LNCaP clone FGC (cell line): ENCODE measurements at regions not wholly inside any gene's neighbourhood (a gene's known extent, or its start where the extent isn't known, plus 50 kb on each side); places are given as distances from the start of the nearest gene placed in this dataset.

Source experiments
- DNase-seq: peaks from one replicate; pipeline ENCODE4 v3.0.0-alpha.2; 2011; ENCODE audit warnings: low read depth
- H3K4me3 ChIP-seq: 2 replicates; pipeline ENCODE4 v1.5.1; 2011; ENCODE audit warnings: mild to moderate bottlenecking, low read depth, low read length, control low read depth
- CTCF ChIP-seq: IDR thresholded peaks from 2 replicates; pipeline ENCODE4 v1.5.1; 2012; ENCODE audit warnings: mild to moderate bottlenecking; ENCODE audit not compliant: control insufficient read depth, insufficient read depth; ENCODE audit errors: extremely low read depth

- H3K4me3 ChIP-seq = no peak overlapping the region
- no peak for DNase-seq
- no peak for TF ChIP-seq CTCF
Observed at GRCh38 chr7:124364283-124364682, 331.4 kb upstream of the TMEM229A start.

DNA sequence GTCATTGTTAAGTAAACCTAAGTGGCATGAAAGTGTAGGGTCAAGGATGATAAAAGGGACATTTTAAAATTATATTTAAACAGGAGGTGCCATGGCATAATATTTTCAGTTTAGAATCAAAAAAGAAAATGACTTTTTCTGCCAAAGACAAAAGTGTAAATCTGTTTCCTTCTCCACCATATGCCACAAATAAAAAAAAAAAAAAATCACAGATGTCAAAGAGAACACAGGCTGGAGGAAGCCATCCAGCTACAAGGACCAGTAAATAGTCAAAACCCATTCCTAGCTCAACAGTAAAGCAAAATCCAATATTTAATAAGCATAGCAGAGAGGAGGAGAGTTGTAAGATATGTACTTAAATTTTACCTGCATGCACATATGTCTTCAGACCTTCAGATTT is 321.3 kb upstream of the TMEM229A start:
- H3K4me3 ChIP-seq = no peak overlapping the region
- DNase-seq = no peak
- TF ChIP-seq CTCF = no peak

GRCh38 chr7:124351950-124352349 is 319.1 kb upstream of the TMEM229A start:
- TF ChIP-seq CTCF = no peak
- no peak overlapping the region for H3K4me3 ChIP-seq
- DNase-seq = no peak

- no peak for TF ChIP-seq CTCF
- no peak for DNase-seq
- no peak overlapping the region for H3K4me3 ChIP-seq
Observed at GRCh38 chr7:124349443-124349842, 316.6 kb upstream of the TMEM229A start.

- H3K4me3 ChIP-seq = no peak overlapping the region
- DNase-seq = no peak
- TF ChIP-seq CTCF = no peak
Observed at GRCh38 chr7:124338861-124339260, 306.0 kb upstream of the TMEM229A start.

DNA sequence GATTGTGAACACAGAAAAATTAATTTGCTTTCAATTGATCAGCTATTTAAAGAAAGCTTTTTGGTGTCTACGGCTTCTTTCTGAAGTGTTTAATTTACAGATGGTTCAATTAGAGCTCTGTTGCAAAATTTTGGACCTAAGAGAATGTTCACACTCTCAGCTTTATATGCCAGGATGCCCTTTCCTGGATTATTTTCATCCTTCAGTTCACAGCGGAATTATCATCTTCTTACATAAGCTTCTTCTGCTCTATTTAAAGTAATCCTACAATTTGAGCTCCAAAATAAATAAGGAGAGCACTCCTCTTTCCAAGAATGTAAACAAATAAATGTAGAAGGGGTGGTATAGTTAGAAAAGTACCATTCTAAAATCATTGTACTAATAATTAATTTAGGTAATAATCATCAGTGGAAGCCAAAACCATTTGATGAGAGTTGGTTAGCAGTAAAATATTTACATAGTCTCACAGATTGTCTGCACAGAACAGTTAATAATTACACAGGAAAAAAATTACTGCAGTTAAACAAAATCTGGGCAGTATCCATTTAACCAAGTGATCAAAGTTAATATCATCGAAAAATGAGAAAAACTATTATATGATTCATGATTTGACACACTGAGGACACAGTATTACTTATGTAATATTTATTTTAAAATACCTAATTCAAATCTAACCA is 298.0 kb upstream of the TMEM229A start:
- no peak overlapping the region for H3K4me3 ChIP-seq
- DNase-seq = no peak
- TF ChIP-seq CTCF = no peak

GRCh38 chr7:124328774-124329173 is 295.9 kb upstream of the TMEM229A start:
- H3K4me3 ChIP-seq = no peak overlapping the region
- no peak for TF ChIP-seq CTCF
- no peak for DNase-seq
